H1 (cell line): ENCODE measurements at regions not wholly inside any gene's neighbourhood (a gene's known extent, or its start where the extent isn't known, plus 50 kb on each side); places are given as distances from the start of the nearest gene placed in this dataset.
A peak's percentile ranks its signal among the peaks of the same experiment; 100 is the strongest.

Experiments used
- ATF3 ChIP-seq: IDR thresholded peaks from 2 replicates; pipeline ENCODE4 v1.6.1; 2011; ENCODE audit warnings: low read depth, mild to moderate bottlenecking, low read length; ENCODE audit not compliant: insufficient read depth
- BACH1 ChIP-seq: IDR thresholded peaks from 2 replicates; pipeline ENCODE4 v1.6.1; 2012; ENCODE audit warnings: low read length, improper control_type of control experiment
- CTCF ChIP-seq, 3 experiments: IDR thresholded peaks; 1 replicate in 2 of 3; 2 replicates in 1 of 3; pipeline versions ENCODE4 v1.5.1 to v1.6.1; 2011; ENCODE audit warnings: low read length in 3 of 3, mild to moderate bottlenecking in 3 of 3, inconsistent platforms in 2 of 3, low read depth in 1 of 3, moderate library complexity in 1 of 3; ENCODE audit not compliant: insufficient read depth in 1 of 3; ENCODE audit errors: control extremely low read depth in 1 of 3
- EGR1 ChIP-seq: IDR thresholded peaks from 2 replicates; pipeline ENCODE4 v1.6.1; 2011; ENCODE audit warnings: low read depth, low read length, borderline replicate concordance
- EZH2 ChIP-seq: fragments of 200-600 bp; sonication (generic); IDR thresholded peaks from 2 replicates; pipeline ENCODE4 v1.7.1; 2012; ENCODE audit warnings: low read depth, mild to moderate bottlenecking, moderate library complexity, low read length, inconsistent platforms; ENCODE audit not compliant: severe bottlenecking
- POLR2A ChIP-seq, 2 experiments: IDR thresholded peaks; 1 replicate in 1 of 2; 2 replicates in 1 of 2; pipeline ENCODE4 v1.6.1; 2011; ENCODE audit warnings: low read depth in 2 of 2, low read length in 2 of 2, mild to moderate bottlenecking in 2 of 2; ENCODE audit errors: control extremely low read depth in 1 of 2
- RAD21 ChIP-seq, 2 experiments: IDR thresholded peaks in 1 of 2; conservative IDR thresholded peaks in 1 of 2; 2 replicates each; pipeline ENCODE4 v1.6.1; 2011; ENCODE audit warnings: low read depth in 2 of 2, low read length in 2 of 2, improper control_type of control experiment in 1 of 2, inconsistent platforms in 1 of 2, mild to moderate bottlenecking in 1 of 2, moderate library complexity in 1 of 2
- RFX5 ChIP-seq: IDR thresholded peaks from 2 replicates; pipeline ENCODE4 v1.6.1; 2011; ENCODE audit warnings: low read depth, low read length, improper control_type of control experiment, borderline replicate concordance
- SP1 ChIP-seq: IDR thresholded peaks from 2 replicates; pipeline ENCODE4 v1.6.1; 2011; ENCODE audit warnings: low read depth, low read length
- TAF1 ChIP-seq: IDR thresholded peaks from 2 replicates; pipeline ENCODE4 v1.6.1; 2011; ENCODE audit warnings: mild to moderate bottlenecking, low read depth, low read length
- ZNF274 ChIP-seq: IDR thresholded peaks from 2 replicates; pipeline ENCODE4 v1.7.0; 2012; ENCODE audit warnings: low read length, borderline replicate concordance; ENCODE audit errors: extremely low read depth
- TF ChIP-seq, protein P1 (sequence below): IDR thresholded peaks from 2 replicates; pipeline ENCODE4 v1.6.1; 2012; ENCODE audit warnings: inconsistent platforms

- TF ChIP-seq ATF3 (no peak), EGR1 (no peak), POLR2A (IDR thresholded peaks at IDR 0.05; ENCODE audit: control extremely low read depth in 1 of 2, low read depth in 2 of 2, low read length in 2 of 2) (no peak), SP1 (no peak), RAD21 (IDR thresholded peaks at IDR 0.05 in 1 of 2, conservative IDR thresholded peaks at IDR 0.05 in 1 of 2; ENCODE audit: low read depth in 2 of 2, low read length in 2 of 2) (peak; percentile 9 to 21; a peak in 2 of 4 replicates), CTCF (IDR thresholded peaks at IDR 0.05; ENCODE audit: control extremely low read depth in 1 of 3, insufficient read depth in 1 of 3, low read depth in 1 of 3, low read length in 3 of 3) (no peak), EZH2 (no peak), TAF1 (peak; percentile 40; the same call in 1 of the 2 replicates), BACH1 (no peak), RFX5 (no peak), ZNF274 (no peak)
- TF ChIP-seq, protein P1, sequence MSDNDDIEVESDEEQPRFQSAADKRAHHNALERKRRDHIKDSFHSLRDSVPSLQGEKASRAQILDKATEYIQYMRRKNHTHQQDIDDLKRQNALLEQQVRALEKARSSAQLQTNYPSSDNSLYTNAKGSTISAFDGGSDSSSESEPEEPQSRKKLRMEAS: no peak
Measured at GRCh38 chr5:81852291-81853029, 101.6 kb upstream of the SSBP2 start.
